GM21717 (cell line): ENCODE measurements at regions not wholly inside any gene's neighbourhood (a gene's known extent, or its start where the extent isn't known, plus 50 kb on each side); places are given as distances from the start of the nearest gene placed in this dataset.

Experiments
- ATAC-seq: cut with Tn5 transposase; IDR thresholded peaks from one replicate; pipeline ENCODE4 v1.9.1; 2021; ENCODE audit warnings: mild to moderate bottlenecking, moderate library complexity; ENCODE audit not compliant: unreplicated experiment

DNA sequence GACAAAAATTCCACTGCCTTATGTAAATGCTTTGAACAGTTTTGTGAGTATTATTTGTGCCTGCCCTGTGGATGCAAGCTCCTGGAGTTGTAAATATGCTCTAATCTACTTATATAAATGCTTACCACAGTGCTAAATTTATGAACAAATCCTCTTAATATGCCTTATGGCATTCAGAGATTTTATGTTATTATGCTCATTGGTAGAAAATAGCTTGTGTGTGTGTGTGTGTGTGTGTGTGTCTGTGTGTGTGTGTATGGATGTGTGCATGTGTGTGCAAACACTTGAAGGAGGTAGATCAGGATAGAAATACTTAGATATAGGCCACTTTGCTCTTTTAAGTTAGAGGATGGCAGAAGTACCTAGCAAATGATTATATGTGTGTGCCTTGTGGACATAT lies 253.9 kb downstream of the TAF11L14 start:
- no peak for ATAC-seq

DNA sequence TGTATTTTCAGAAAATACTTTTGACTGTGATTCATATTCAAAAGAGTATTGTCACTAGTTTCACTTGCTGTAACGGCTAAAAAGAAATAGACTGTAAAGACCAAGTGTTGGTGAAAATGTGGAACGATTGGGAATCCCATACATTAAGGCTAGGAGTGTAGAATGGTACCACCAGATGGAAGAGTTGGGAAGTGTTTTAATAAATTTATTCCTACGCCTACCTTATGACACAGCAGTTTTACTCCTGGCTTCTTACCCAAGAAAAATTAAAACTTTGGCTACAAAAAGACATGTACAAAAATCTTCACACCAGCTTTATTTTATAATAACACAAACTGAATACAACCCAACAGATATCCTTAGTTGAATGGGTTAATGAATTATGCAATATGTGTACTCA lies 256.2 kb downstream of the TAF11L14 start:
- ATAC-seq: no peak

GRCh38 chr5:17891881-17892280 lies 257.6 kb downstream of the TAF11L14 start:
- ATAC-seq: no peak

- ATAC-seq: no peak
Measured at GRCh38 chr5:17893026-17893635, 258.9 kb downstream of the TAF11L14 start.

DNA sequence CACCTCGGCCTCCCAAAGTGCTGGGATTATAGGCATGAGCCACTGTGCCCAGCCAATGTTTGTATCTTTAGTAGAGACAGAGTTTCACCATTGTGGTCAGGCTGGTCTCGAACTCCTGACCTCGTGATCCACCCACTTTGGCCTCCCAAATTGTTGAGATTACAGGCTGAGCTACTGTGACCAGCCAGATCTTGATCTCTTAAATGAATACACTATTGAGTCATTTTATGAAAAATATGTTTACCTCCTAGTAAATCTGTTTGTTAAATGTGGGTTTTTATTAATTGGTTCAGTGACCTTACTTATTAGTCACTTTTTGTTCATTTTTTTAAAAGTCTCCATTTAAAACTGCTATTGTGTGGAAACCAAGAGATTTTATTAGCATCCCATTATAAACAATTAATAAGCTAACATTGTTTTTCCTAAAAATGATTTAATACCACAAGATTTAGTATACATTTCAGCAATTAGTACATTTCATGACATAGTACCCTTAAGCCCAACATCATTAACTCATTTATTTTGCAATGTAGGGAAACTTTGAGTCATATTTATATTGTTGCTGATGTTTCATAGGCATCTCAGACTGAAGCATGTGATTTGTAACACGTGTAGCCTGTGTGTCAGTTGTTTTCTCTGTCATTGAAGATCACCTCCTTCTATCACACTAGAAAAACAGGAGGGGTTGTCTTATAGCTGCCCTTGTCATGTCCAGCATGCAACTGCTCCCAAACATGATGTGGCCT lies 261.2 kb downstream of the TAF11L14 start:
- no peak for ATAC-seq

GRCh38 chr5:17896605-17897004 lies 262.3 kb downstream of the TAF11L14 start:
- no peak for ATAC-seq

DNA sequence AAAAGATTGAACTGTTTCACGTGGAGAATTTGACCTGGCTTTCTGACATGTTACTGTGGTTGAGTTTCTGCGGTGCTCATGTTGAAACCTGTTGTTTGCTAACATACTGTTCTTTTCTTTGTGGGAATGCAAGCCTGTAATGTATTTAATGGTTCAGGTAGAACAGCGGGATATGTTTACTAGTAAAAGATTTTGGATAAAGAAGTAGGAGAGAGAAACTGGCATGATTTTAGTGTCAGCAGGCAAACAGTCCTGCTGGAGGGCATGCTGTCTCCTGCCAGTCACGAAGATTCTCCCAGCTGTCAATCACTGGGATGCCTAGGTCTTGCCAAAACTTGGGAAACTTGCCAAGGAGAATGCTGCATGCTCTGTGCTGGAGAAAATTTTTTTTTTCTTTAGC lies 263.5 kb downstream of the TAF11L14 start:
- no peak for ATAC-seq

DNA sequence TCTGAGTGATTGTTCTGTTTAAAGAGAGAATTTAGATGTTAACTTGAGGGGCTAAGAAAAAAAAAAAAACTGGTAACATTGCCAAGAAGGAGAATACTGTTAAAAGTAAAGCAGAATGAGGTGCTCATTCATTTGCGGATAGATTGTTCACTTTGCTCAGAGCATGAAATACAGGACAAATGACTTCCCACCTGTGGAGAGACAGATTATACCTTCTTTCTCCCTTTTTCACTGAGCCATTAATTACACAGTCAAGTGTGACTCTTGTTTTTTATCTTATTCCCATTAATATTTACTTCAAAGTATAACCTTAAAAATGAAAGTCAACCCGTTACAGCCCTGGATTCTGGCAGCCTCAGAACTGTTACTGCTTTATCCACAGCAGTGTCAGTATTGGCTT lies 264.5 kb downstream of the TAF11L14 start:
- ATAC-seq: no peak

DNA sequence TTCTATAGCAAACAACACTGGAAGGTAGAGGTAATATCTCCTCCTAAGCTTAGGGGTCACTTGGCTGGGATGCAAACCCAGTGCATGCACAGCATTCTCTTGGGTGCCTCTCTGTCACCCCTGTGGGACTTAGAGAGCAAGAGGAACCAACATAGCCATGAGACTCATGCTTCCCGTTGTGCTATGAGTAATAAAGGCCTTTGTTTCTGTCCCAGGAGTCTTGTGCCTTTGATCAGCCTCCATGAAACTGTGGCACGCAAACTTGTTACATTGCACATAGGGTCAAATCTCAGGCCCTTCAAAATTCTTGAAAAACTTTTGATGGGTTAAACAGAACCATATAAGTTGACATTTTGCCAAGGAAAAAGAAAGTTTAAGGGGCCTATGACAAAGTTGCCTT lies 272.8 kb downstream of the TAF11L14 start:
- peak; percentile 74 for ATAC-seq

DNA sequence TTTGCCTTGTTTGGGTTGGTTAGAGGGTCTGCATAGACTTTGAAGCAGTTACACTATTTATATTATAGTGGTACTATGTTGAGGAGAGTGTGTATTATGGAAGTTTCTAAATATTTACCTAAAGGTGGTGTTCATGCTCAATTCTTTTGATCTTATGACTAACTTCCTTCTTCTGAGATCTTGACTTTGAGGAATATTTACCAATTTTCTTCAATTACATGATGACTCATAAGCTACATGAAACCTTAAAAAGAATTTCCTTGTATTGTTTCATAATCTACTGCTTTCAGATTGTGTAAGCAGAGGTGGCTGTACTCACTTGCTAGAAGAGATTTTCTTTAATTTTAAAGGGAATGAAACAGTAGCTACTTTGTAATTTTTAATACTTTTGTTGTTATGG lies 276.1 kb downstream of the TAF11L14 start:
- ATAC-seq: no peak

GRCh38 chr5:17912794-17913193 lies 278.5 kb downstream of the TAF11L14 start:
- ATAC-seq: no peak

DNA sequence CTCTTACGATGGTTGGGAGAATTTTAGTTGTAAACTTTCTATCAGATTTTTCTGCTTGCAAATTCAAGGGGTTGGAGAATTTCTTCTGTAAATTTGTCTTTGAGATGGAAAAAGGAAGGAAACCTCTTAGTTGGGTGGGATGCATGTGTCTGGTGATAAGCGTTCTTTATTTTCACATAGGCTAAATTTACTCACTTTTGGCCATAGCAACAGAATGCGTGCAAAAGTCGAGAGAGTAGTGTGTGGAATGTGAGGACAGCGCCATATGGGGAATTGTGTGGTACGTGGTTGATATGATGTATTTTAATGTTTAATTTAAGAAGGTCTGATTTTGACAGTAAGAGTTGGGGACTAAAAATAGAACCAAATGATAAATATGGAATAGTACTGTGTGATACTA lies 282.2 kb downstream of the TAF11L14 start:
- ATAC-seq: no peak

DNA sequence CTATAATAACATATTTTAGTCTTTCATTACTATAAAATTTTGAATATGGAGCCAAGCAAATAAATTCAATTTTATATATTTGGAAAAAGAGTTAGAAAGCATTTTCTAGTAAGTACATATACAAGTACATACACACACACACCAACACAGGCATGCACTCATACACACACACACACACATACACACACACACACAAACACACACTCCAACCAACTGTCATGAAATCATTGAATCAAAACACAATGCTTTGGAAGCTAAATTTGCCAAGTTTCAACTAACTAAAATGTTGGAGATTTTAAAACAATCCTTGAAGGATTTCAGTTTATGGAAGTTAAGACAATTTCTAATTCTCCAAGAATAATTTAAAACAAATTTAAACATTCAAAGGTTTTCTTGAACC lies 283.2 kb downstream of the TAF11L14 start:
- ATAC-seq: no peak

- no peak for ATAC-seq
Measured at GRCh38 chr5:17918373-17919104, 284.3 kb downstream of the TAF11L14 start.

DNA sequence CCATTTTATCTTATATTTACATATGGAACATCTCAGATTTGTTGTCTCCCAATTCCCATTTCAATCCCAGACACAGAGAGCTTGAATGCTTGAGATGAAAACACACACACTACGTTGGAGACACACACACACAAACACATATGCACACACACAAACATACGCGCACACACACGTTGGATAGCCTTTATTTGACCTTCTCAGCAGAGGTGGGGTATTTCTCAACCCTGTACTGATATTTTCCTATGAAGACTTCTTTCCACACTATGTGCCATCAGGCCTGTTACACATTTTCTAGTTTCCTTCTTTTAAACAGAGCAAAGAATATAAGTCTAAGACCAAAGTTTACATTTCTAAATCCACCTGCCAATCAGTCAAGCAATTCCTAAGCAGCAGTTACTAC lies 291.0 kb downstream of the TAF11L14 start:
- ATAC-seq: no peak

- no peak for ATAC-seq
Measured at GRCh38 chr5:17928581-17928981, 294.3 kb downstream of the TAF11L14 start.

DNA sequence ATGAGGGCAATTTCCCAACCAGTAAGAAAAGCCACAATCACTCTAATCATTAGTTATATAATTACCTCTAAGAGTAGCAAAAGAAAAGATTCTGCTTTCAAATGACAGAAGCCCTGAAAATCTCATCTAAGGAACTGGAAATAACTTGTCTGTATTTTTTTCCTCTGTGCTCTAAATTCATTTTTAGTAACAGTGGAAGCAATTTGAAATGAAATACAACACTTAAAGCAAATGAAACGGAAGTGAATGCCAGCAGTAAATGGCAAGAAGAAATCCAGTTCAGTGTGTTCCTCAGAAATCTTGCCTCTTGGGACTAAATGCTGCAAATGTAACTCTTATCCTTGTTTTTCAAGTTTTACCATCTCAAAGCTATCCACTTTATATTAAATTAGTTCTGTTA lies 294.9 kb downstream of the TAF11L14 start:
- ATAC-seq: no peak

GRCh38 chr5:17930346-17930745 lies 296.1 kb downstream of the TAF11L14 start:
- ATAC-seq: no peak

GRCh38 chr5:17944046-17944445 lies 309.8 kb downstream of the TAF11L14 start:
- ATAC-seq: no peak

DNA sequence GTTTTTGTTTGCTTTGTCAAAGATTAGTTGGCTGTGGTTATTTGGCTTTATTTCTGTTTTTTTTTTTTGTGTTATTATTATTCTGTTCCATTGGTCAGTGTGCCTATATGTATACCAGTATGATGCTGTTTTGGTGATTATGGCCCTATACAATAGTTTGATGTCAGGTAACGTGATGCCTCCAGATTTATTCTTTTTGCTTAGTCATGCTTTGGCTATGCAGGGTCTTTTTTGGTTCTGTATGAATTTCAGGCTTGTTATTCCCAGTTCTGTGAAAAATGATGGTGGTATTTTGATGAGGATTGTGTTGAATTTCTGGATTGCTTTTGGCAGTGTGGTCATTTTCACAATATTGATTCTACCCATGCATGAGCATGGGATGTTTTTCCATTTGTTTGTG lies 312.8 kb downstream of the TAF11L14 start:
- no peak for ATAC-seq

DNA sequence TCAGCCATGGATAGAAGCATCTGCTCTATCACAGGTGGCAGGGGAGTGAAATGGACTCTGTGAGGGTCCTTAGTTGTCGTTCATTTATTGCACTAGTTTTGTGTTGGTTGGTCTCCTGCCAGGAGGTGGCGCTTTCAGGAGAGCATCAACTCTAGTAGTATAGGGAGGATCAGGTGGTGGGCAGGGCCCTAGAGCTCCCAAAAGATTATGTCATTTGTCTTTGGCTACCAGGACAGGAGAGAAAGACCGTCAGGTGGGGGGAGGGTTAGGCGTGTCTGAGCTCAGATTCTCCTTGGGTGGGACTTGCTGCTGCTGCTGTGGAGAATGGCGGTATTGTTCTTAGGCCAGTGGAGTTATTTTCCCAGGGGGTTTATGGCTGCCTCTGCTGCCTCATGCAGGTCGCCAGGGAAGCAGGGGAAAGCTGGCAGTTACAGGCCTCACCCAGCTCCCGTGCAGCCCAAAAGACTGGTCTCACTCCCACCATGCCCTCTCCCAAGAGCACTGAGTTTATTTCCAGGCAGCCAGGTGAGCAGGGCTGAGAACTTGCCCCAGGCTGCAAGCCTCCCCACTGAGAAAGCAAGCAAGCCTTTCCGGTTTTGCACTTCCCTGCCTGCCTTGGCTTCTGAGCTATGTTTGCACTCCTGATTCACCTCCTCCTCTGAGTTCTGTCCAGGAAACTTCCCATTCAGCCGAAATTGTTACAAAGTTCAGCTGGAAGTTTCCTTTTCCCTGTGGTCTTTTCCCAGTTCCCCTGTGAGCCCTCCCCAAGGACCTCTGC lies 317.3 kb downstream of the TAF11L14 start:
- no peak for ATAC-seq
